ENCODE measurements at regions not wholly inside any gene's neighbourhood (a gene's known extent, or its start where the extent isn't known, plus 50 kb on each side); places are given as distances from the start of the nearest gene placed in this dataset.
A peak's percentile ranks its signal among the peaks of the same experiment; 100 is the strongest.

- CTCF ChIA-PET: interaction anchor here (0.5 to 5.7 kb wide), 7 partner anchors 41 to 276 kb away, joined by 3 to 221 read pairs (median 48); no protein-coding TSS in a partner anchor
- TF ChIP-seq CTCF (IDR thresholded peaks at IDR 0.05; ENCODE audit: insufficient read depth, low read length, missing control alignments): no peak
- no peak overlapping the region for H3K4me3 ChIP-seq (ENCODE audit: low read depth, low read length)
- DNase-seq (ENCODE audit: low read depth, low spot score): no peak
- POLR2A ChIA-PET: no interaction called here
Observed at GRCh38 chr12:127106041-127106440, 1160.9 kb upstream of the TMEM132C start.

- DNase-seq (ENCODE audit: low read depth, low spot score): no peak
- ChIA-PET CTCF (interaction anchor here (0.6 to 5.7 kb wide), 16 partner anchors 11 to 1924 kb away, joined by 3 to 221 read pairs (median 25); no protein-coding TSS in a partner anchor), POLR2A (no interaction called here)
- no peak for TF ChIP-seq CTCF (IDR thresholded peaks at IDR 0.05; ENCODE audit: insufficient read depth, low read length, missing control alignments)
- H3K4me3 ChIP-seq (ENCODE audit: low read depth, low read length): no peak overlapping the region
Observed at GRCh38 chr12:127106697-127107096, 1160.3 kb upstream of the TMEM132C start.

GRCh38 chr12:127107744-127108143 lies 1159.2 kb upstream of the TMEM132C start:
- TF ChIP-seq CTCF (IDR thresholded peaks at IDR 0.05; ENCODE audit: insufficient read depth, low read length, missing control alignments): no peak
- CTCF ChIA-PET: interaction anchor here (0.7 to 5.7 kb wide), 42 partner anchors 10 to 1925 kb away, joined by 3 to 221 read pairs (median 6); no protein-coding TSS in a partner anchor
- no peak for DNase-seq (ENCODE audit: low read depth, low spot score)
- no peak overlapping the region for H3K4me3 ChIP-seq (ENCODE audit: low read depth, low read length)
- POLR2A ChIA-PET: no interaction called here

GRCh38 chr12:127108360-127109215 lies 1158.4 kb upstream of the TMEM132C start:
- H3K4me3 ChIP-seq (ENCODE audit: low read depth, low read length): no peak overlapping the region
- DNase-seq (ENCODE audit: low read depth, low spot score): no peak
- POLR2A ChIA-PET: interaction anchor here (0.8 kb wide), 1 partner anchor 185 kb away, joined by 3 read pairs; no protein-coding TSS in a partner anchor
- CTCF ChIA-PET: interaction anchor here (0.6 to 5.7 kb wide), 63 partner anchors 8 to 1925 kb away, joined by 3 to 221 read pairs (median 5); no protein-coding TSS in a partner anchor
- TF ChIP-seq CTCF (IDR thresholded peaks at IDR 0.05; ENCODE audit: insufficient read depth, low read length, missing control alignments): peak; percentile 63

- no peak for DNase-seq (ENCODE audit: low read depth, low spot score)
- H3K4me3 ChIP-seq (ENCODE audit: low read depth, low read length): no peak overlapping the region
- TF ChIP-seq CTCF (IDR thresholded peaks at IDR 0.05; ENCODE audit: insufficient read depth, low read length, missing control alignments): no peak
- ChIA-PET CTCF (interaction anchor here (0.9 to 3.7 kb wide), 4 partner anchors 12 to 267 kb away, joined by 3 to 19 read pairs (median 4); no protein-coding TSS in a partner anchor), POLR2A (no interaction called here)
Observed at GRCh38 chr12:127113945-127114344, 1153.0 kb upstream of the TMEM132C start.

GRCh38 chr12:127115468-127116035 lies 1151.4 kb upstream of the TMEM132C start:
- TF ChIP-seq CTCF (IDR thresholded peaks at IDR 0.05; ENCODE audit: insufficient read depth, low read length, missing control alignments): no peak
- ChIA-PET CTCF (interaction anchor here (0.6 to 4.5 kb wide), 4 partner anchors 7 to 266 kb away, joined by 3 to 41 read pairs (median 12); no protein-coding TSS in a partner anchor), POLR2A (no interaction called here)
- DNase-seq (ENCODE audit: low read depth, low spot score): no peak
- no peak overlapping the region for H3K4me3 ChIP-seq (ENCODE audit: low read depth, low read length)
